NB4 (cell line): ENCODE measurements at regions not wholly inside any gene's neighbourhood (a gene's known extent, or its start where the extent isn't known, plus 50 kb on each side); places are given as distances from the start of the nearest gene placed in this dataset.

Source experiments
- MYC ChIP-seq: IDR thresholded peaks from 2 replicates; pipeline ENCODE4 v1.6.1; 2011; ENCODE audit warnings: low read depth, low read length
- POLR2A ChIP-seq: IDR thresholded peaks from 2 replicates; pipeline ENCODE4 v1.6.1; 2011; ENCODE audit warnings: mild to moderate bottlenecking; ENCODE audit not compliant: insufficient read length; ENCODE audit errors: extremely low read depth
- TF ChIP-seq, protein P1 (sequence below): IDR thresholded peaks from one replicate; pipeline ENCODE4 v1.5.1; 2012; ENCODE audit warnings: low read depth, low read length
- TF ChIP-seq, protein P2 (sequence below): IDR thresholded peaks from 2 replicates; pipeline ENCODE4 v1.6.1; 2011; ENCODE audit warnings: low read depth, low read length

DNA sequence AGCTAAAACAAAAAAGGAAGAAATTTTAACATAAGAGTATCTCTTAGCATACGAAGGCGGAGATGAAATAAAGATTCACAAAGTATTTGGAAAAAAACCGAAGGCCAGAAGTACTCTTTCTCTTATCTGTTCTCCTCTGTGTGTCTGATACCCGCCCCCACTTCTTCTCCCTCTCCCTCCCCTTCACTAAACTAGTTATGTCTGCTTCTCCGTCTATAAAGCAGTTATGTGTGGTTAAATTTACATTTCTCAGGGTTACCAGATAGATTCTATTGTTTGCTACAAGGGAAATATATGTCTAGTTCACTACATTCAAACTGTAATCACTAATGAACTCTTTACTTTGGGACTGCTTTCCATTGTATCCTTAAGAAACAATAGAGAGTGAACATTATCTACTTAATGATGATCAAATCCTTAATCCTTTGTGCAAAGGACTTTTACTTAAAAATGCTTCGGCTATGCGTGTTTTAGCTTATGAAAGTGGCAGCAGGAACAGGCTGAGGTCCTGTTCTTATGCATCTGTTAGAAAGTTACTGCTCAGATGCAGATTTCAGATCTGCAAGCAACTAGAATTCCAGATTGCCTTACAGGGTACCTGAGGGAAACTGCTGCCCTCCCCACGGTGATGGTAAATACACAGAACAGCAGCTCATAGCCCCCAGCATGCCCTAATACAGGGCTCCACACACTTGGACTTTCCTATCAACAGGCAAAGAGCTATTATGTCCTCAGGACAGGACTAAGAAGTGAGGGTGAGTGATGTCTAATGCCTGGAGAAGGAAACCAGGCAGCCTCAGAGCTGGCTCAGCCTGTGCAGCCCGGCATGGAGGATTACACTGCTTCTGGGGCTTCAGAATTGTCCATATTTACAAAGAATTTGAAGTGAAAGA lies 273.3 kb downstream of the FZD1 start:
- TF ChIP-seq, protein P1, sequence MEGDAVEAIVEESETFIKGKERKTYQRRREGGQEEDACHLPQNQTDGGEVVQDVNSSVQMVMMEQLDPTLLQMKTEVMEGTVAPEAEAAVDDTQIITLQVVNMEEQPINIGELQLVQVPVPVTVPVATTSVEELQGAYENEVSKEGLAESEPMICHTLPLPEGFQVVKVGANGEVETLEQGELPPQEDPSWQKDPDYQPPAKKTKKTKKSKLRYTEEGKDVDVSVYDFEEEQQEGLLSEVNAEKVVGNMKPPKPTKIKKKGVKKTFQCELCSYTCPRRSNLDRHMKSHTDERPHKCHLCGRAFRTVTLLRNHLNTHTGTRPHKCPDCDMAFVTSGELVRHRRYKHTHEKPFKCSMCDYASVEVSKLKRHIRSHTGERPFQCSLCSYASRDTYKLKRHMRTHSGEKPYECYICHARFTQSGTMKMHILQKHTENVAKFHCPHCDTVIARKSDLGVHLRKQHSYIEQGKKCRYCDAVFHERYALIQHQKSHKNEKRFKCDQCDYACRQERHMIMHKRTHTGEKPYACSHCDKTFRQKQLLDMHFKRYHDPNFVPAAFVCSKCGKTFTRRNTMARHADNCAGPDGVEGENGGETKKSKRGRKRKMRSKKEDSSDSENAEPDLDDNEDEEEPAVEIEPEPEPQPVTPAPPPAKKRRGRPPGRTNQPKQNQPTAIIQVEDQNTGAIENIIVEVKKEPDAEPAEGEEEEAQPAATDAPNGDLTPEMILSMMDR: no peak
- TF ChIP-seq POLR2A (no peak), MYC (no peak)
- TF ChIP-seq, protein P2, sequence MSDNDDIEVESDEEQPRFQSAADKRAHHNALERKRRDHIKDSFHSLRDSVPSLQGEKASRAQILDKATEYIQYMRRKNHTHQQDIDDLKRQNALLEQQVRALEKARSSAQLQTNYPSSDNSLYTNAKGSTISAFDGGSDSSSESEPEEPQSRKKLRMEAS: no peak
